BLaER1 (cell line): ENCODE measurements at regions not wholly inside any gene's neighbourhood (a gene's known extent, or its start where the extent isn't known, plus 50 kb on each side); places are given as distances from the start of the nearest gene placed in this dataset.

Experiments
- H3K27ac ChIP-seq: shearing (Covaris generic); formaldehyde crosslinking; 2 replicates; pipeline ENCODE4 v1.8.1; 2022
- H3K27me3 ChIP-seq: shearing (Covaris generic); formaldehyde crosslinking; 2 replicates; pipeline ENCODE4 v1.8.1; 2022
- H3K36me3 ChIP-seq: shearing (Covaris generic); formaldehyde crosslinking; 2 replicates; pipeline ENCODE4 v1.8.1; 2022
- H3K4me1 ChIP-seq: shearing (Covaris generic); formaldehyde crosslinking; 2 replicates; pipeline ENCODE4 v1.8.1; 2022
- H3K4me2 ChIP-seq: shearing (Covaris generic); formaldehyde crosslinking; 2 replicates; pipeline ENCODE4 v1.8.1; 2022
- H3K4me3 ChIP-seq: shearing (Covaris generic); formaldehyde crosslinking; 2 replicates; pipeline ENCODE4 v1.8.1; 2022
- H3K9ac ChIP-seq: shearing (Covaris generic); formaldehyde crosslinking; 2 replicates; pipeline ENCODE4 v1.8.1; 2022
- H3K9me3 ChIP-seq: shearing (Covaris generic); formaldehyde crosslinking; 2 replicates; pipeline ENCODE4 v1.8.1; 2022
- H4K20me1 ChIP-seq: shearing (Covaris generic); formaldehyde crosslinking; 2 replicates; pipeline ENCODE4 v1.8.1; 2022
- Cebpa-rat ChIP-seq: shearing (Covaris generic); IDR thresholded peaks from 2 replicates; pipeline ENCODE4 v1.8.1; 2022

GRCh38 chr18:56139372-56139771, 499.0 kb downstream of the TXNL1 start:
- H3K4me3 ChIP-seq = no peak overlapping the region
- H4K20me1 ChIP-seq = no peaks in the 10 kb centered on the region
- no peak for TF ChIP-seq Cebpa-rat
- no peaks in the 10 kb centered on the region for H3K27me3 ChIP-seq
- H3K9ac ChIP-seq = no peak overlapping the region
- H3K36me3 ChIP-seq = no peaks in the 10 kb centered on the region
- no peak overlapping the region for H3K27ac ChIP-seq
- H3K4me1 ChIP-seq = no peaks in the 10 kb centered on the region
- H3K4me2 ChIP-seq = no peak overlapping the region
- H3K9me3 ChIP-seq = no peaks in the 10 kb centered on the region

DNA sequence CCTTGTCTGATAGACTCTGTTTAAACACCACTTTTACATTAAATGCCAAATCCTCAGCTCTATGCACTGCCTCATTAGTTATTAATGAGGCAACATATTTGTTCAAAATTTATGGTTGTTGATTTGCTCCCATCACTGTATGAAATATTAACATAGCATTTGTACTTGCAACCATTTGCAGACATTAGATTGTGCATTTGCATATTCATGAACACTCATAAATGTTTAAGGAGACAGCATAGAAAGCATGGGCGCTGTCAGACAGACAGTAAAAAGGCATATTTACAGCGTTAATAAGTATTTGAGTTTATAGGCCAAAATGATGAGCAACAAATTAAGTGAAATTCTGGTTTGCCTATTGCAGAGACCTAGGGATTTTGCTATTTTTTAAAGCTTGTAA, 502.3 kb downstream of the TXNL1 start:
- no peak overlapping the region for H3K9ac ChIP-seq
- H3K27ac ChIP-seq = no peak overlapping the region
- no peak overlapping the region for H3K4me2 ChIP-seq
- H3K4me3 ChIP-seq = no peak overlapping the region
- no peaks in the 10 kb centered on the region for H3K9me3 ChIP-seq
- TF ChIP-seq Cebpa-rat = no peak
- H3K4me1 ChIP-seq = no peaks in the 10 kb centered on the region
- no peaks in the 10 kb centered on the region for H3K27me3 ChIP-seq
- no peaks in the 10 kb centered on the region for H4K20me1 ChIP-seq
- H3K36me3 ChIP-seq = no peaks in the 10 kb centered on the region

DNA sequence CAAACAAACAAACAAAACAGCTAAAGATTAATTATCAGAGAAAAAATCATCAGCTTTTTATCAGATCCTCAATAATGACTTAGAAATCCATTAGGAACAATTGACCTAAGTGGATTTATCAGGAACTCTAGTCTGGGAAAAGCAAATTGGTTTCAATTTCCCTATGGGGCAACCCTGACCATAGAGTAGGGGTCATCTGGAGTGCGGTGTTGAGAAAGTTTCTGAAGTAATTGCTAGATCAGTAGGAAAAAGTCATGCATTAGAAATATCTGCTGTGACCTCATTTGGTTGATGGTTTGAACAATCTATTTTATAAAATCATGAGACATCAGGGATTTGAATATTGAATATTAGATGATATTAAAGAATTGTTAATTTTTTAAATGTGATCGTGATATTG, 507.9 kb downstream of the TXNL1 start:
- Histone ChIP-seq H3K4me1 (peaks cover 6% of the 10 kb centered on the region), H4K20me1 (no peaks in the 10 kb centered on the region), H3K27me3 (no peaks in the 10 kb centered on the region), H3K4me3 (no peak overlapping the region), H3K36me3 (no peaks in the 10 kb centered on the region), H3K4me2 (no peak overlapping the region), H3K9ac (no peak overlapping the region), H3K9me3 (no peaks in the 10 kb centered on the region), H3K27ac (no peak overlapping the region)
- no peak for TF ChIP-seq Cebpa-rat

DNA sequence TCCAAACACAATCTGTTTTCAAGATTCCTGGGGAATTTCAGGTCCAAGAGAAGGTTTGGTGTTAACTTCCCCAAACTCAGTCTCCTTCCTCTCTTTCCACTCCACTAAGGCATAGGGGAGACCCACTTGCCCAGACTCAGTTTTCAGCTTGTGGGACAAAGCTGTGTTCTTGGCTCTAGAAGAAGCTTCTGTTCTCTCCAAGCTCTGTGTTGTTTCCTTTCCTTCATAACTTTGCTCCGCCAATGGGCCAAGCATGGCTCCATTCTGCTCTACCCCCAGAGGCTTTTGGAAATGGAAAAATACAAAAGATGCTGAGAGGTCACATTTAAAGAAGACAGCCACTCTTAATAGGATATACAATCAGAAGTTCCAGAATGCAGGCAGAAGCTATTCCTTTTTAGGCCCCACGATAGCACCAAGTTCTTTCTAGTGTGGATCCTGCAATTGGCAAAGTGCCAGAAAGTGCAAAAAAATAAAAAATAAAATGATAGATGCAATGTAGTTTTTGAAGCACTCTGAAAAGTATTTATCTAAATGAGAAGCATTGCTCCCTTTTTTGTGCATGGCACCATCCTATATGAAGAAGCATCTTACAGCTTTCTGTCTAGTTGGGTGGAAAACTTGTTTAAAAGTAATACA, 510.1 kb downstream of the TXNL1 start:
- Histone ChIP-seq H3K4me3 (no peak overlapping the region), H3K4me2 (no peak overlapping the region), H3K4me1 (peaks cover 6% of the 10 kb centered on the region), H3K36me3 (no peaks in the 10 kb centered on the region), H3K27ac (no peak overlapping the region), H4K20me1 (no peaks in the 10 kb centered on the region), H3K27me3 (no peaks in the 10 kb centered on the region), H3K9me3 (no peaks in the 10 kb centered on the region), H3K9ac (no peak overlapping the region)
- no peak for TF ChIP-seq Cebpa-rat

DNA sequence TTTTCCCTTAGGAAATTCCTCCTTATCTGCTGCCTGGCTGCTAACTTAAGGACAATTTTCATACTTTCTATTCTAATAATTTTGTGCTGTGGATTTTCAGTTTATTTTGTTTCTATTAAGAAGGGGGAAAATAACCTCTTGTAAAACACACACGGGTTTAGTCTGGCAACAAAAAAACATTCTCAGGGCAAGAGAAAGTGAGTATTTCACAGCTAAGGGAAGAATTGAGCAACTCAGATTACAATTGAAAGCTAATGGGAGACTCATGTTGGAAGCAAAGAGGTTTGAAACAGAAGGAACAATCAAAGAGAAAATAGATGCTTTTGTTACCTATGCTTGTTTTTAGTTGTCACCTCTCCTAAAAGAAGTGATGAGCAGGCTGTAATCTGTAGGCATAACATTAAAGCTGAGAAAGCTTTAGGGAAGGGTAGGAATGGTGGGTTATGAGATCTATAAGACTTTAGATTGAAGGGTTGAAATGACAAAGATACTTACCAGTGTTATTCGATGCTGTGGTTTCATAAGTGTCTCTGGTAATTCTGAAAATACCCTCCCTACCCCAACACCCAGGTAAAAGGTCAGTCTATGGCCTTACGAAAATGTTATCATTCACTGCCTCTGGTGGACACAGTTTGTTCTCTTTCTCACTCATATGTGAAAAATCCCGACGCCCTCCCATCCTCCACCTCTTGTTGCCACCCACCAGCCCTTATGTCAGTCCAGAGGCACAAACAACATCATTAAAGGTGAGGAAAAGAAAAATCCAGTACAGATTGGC, 510.9 kb downstream of the TXNL1 start:
- Histone ChIP-seq H3K27ac (no peak overlapping the region), H3K4me3 (no peak overlapping the region), H3K9me3 (no peaks in the 10 kb centered on the region), H3K9ac (no peak overlapping the region), H3K36me3 (no peaks in the 10 kb centered on the region), H3K4me1 (peaks cover 6% of the 10 kb centered on the region), H3K4me2 (peak overlapping the region; percentile 10; the same call in 1 of the 2 replicates), H3K27me3 (no peaks in the 10 kb centered on the region), H4K20me1 (no peaks in the 10 kb centered on the region)
- no peak for TF ChIP-seq Cebpa-rat

DNA sequence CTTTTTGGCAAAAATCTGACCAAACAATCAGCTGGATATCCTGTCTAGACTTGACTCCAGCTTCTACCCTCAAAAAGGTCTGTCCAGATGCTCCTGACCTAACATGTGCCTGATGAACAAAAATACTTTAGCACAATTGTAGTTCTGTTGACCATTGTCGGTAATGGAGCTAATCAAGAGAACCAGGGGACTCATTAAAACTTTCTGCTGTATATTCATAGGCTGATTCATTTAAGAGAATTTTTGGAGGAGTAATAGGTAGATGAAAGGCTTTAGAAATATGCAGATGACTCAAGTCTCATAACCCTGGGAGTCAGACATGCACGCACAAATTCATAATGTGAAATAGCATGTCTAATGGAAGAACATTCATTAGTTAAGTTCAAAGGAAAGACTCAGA, 514.2 kb downstream of the TXNL1 start:
- H4K20me1 ChIP-seq = no peaks in the 10 kb centered on the region
- no peaks in the 10 kb centered on the region for H3K27me3 ChIP-seq
- H3K9me3 ChIP-seq = no peaks in the 10 kb centered on the region
- H3K4me3 ChIP-seq = no peak overlapping the region
- no peak overlapping the region for H3K9ac ChIP-seq
- no peak for TF ChIP-seq Cebpa-rat
- no peak overlapping the region for H3K4me2 ChIP-seq
- H3K27ac ChIP-seq = no peak overlapping the region
- no peaks in the 10 kb centered on the region for H3K36me3 ChIP-seq
- peaks cover 6% of the 10 kb centered on the region for H3K4me1 ChIP-seq

- no peak for TF ChIP-seq Cebpa-rat
- no peaks in the 10 kb centered on the region for H3K9me3 ChIP-seq
- no peak overlapping the region for H3K4me3 ChIP-seq
- H3K4me2 ChIP-seq = no peak overlapping the region
- H4K20me1 ChIP-seq = no peaks in the 10 kb centered on the region
- no peaks in the 10 kb centered on the region for H3K36me3 ChIP-seq
- peaks cover 20% of the 10 kb centered on the region for H3K4me1 ChIP-seq
- H3K27me3 ChIP-seq = no peaks in the 10 kb centered on the region
- no peak overlapping the region for H3K9ac ChIP-seq
- H3K27ac ChIP-seq = no peak overlapping the region
These were observed 516.7 kb downstream of the TXNL1 start for GRCh38 chr18:56121669-56122068.

GRCh38 chr18:56120782-56121181, 517.6 kb downstream of the TXNL1 start:
- Histone ChIP-seq H3K27me3 (no peaks in the 10 kb centered on the region), H3K4me1 (peaks cover 29% of the 10 kb centered on the region), H3K9me3 (no peaks in the 10 kb centered on the region), H4K20me1 (no peaks in the 10 kb centered on the region), H3K4me2 (no peak overlapping the region), H3K9ac (no peak overlapping the region), H3K36me3 (no peaks in the 10 kb centered on the region), H3K27ac (no peak overlapping the region), H3K4me3 (no peak overlapping the region)
- no peak for TF ChIP-seq Cebpa-rat

GRCh38 chr18:56119681-56120080, 518.7 kb downstream of the TXNL1 start:
- Histone ChIP-seq H3K27ac (no peak overlapping the region), H3K4me3 (no peak overlapping the region), H3K36me3 (no peaks in the 10 kb centered on the region), H3K4me2 (no peak overlapping the region), H3K9ac (no peak overlapping the region), H3K4me1 (peaks cover 40% of the 10 kb centered on the region), H4K20me1 (no peaks in the 10 kb centered on the region), H3K27me3 (no peaks in the 10 kb centered on the region), H3K9me3 (no peaks in the 10 kb centered on the region)
- TF ChIP-seq Cebpa-rat = no peak

GRCh38 chr18:56118422-56118821, 520.0 kb downstream of the TXNL1 start:
- Histone ChIP-seq H3K9me3 (no peaks in the 10 kb centered on the region), H4K20me1 (no peaks in the 10 kb centered on the region), H3K27me3 (no peaks in the 10 kb centered on the region), H3K27ac (no peak overlapping the region), H3K4me3 (no peak overlapping the region), H3K4me2 (0 out of 2 replicates have a peak overlapping the region, but pooled peaks have one; percentile 15), H3K36me3 (no peaks in the 10 kb centered on the region), H3K4me1 (peaks cover 53% of the 10 kb centered on the region), H3K9ac (no peak overlapping the region)
- no peak for TF ChIP-seq Cebpa-rat
